MM.1S (cell line): ENCODE measurements at regions not wholly inside any gene's neighbourhood (a gene's known extent, or its start where the extent isn't known, plus 50 kb on each side); places are given as distances from the start of the nearest gene placed in this dataset.

ENCODE experiments used
- EZH2phosphoT487 ChIP-seq: fragments of 300-600 bp; sonication (generic); IDR thresholded peaks from 2 replicates; pipeline ENCODE4 v1.6.1; 2018; ENCODE audit warnings: antibody characterized with exemption, low read length
- TF ChIP-seq, protein P1 (sequence below): fragments of 300-600 bp; sonication (generic); IDR thresholded peaks from 2 replicates; pipeline ENCODE4 v1.5.1; 2016; ENCODE audit warnings: antibody characterized with exemption, low read length, mixed read lengths

DNA sequence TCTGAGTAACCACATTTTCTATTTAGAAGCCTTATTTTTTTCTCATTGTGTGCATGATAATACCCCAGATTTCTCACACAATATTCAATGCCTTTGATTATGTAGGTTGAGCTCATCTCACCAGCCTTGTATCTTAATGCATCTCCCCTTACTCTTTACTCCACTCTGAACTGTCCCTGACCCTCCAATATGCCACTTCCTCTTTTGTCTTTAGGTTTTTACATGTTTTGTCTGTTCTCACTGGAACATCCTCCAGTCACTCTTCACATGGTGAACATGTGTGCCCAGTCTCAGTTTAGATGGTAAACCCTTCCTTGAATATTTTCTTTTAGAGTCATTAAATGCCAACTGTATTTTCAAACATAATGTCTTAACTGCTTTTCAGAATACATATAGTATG is 392.9 kb upstream of the IMPG1 start:
- TF ChIP-seq, protein P1, sequence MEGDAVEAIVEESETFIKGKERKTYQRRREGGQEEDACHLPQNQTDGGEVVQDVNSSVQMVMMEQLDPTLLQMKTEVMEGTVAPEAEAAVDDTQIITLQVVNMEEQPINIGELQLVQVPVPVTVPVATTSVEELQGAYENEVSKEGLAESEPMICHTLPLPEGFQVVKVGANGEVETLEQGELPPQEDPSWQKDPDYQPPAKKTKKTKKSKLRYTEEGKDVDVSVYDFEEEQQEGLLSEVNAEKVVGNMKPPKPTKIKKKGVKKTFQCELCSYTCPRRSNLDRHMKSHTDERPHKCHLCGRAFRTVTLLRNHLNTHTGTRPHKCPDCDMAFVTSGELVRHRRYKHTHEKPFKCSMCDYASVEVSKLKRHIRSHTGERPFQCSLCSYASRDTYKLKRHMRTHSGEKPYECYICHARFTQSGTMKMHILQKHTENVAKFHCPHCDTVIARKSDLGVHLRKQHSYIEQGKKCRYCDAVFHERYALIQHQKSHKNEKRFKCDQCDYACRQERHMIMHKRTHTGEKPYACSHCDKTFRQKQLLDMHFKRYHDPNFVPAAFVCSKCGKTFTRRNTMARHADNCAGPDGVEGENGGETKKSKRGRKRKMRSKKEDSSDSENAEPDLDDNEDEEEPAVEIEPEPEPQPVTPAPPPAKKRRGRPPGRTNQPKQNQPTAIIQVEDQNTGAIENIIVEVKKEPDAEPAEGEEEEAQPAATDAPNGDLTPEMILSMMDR = no peak
- TF ChIP-seq EZH2phosphoT487 = no peak
